ENCODE measurements at regions not wholly inside any gene's neighbourhood (a gene's known extent, or its start where the extent isn't known, plus 50 kb on each side); places are given as distances from the start of the nearest gene placed in this dataset.

DNA sequence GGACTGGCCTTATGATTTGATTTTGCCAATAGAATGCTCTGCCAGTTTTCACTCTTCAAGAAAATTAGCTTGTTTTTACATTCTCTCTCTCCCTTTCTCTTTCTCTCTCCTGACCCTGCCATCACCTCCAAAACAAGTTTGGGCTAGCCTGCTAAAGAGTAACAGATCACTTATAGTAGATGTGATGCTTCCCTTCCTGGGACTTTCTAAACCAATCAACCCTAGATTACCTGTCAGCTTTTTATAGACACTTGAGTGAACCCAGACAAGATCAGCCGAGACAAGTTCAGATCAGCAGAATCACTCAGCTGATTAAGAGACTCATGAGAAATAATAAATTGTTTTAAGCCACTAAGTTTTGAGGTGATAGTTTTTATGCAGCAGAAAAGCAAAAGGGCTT lies 521.2 kb downstream of the ANKRD50 start:
- H3K27ac ChIP-seq (ENCODE audit: low read depth, low read length), result no peak overlapping the region
- no peak overlapping the region for H3K4me3 ChIP-seq (ENCODE audit: low read length in 3 of 3)
- H3K36me3 ChIP-seq (ENCODE audit: control insufficient read depth in 3 of 3, insufficient read depth in 3 of 3, low read length in 3 of 3), result no peaks in the 10 kb centered on the region
- H3K4me1 ChIP-seq (ENCODE audit: control insufficient read depth in 3 of 3, insufficient read depth in 3 of 3, low read length in 3 of 3), result no peaks in the 10 kb centered on the region
- H3K9me3 ChIP-seq (ENCODE audit: control insufficient read depth in 3 of 3, low read length in 3 of 3), result no peaks in the 10 kb centered on the region
- no peak overlapping the region for H3K9ac ChIP-seq (ENCODE audit: low read depth in 1 of 3, low read length in 3 of 3)
- no peaks in the 10 kb centered on the region for H3K27me3 ChIP-seq (ENCODE audit: control insufficient read depth in 3 of 3, insufficient read depth in 3 of 3, low read length in 3 of 3)

DNA sequence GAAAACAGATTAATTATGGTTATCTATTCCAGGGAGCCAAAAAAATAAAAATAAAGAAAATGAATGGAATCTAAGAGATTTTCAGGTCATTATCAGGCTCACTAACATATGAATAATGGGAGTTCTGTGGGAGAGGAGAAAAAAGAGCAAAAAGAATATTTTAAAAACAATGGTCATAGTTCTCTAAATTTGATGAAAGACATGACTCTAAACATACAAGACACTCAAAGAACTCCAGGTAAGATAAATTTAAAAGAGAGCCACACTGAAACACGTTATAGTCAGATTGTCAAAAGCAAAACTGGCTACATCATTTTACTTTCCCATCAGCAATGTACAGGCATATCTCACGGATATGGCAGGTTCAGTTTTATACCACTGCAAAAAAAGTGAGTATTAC lies 520.0 kb downstream of the ANKRD50 start:
- H3K9me3 ChIP-seq (ENCODE audit: control insufficient read depth in 3 of 3, low read length in 3 of 3), result no peaks in the 10 kb centered on the region

DNA sequence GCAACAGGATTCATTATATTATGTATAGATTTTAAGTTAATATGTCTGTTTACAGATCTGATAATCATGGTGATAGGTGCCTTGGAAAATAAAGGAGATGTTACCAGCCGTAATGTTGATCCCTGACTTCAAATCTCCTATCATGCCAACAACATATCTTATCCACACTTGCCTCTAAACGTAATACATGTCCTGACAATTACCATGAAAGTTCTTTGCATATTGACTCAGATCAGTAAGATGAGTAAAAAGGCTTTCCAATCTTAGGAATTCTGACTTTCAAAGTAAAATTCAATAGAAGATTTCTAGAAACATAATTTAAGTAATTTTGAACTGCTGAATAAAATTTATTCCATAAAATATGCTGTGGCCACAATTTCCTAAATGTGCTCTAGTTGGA lies 513.3 kb downstream of the ANKRD50 start:
- H3K27ac ChIP-seq (ENCODE audit: low read depth, low read length), result no peak overlapping the region
- H3K4me1 ChIP-seq (ENCODE audit: control insufficient read depth in 3 of 3, insufficient read depth in 3 of 3, low read length in 3 of 3), result no peaks in the 10 kb centered on the region
- H3K4me3 ChIP-seq (ENCODE audit: low read length in 3 of 3), result no peak overlapping the region
- H3K36me3 ChIP-seq (ENCODE audit: control insufficient read depth in 3 of 3, insufficient read depth in 3 of 3, low read length in 3 of 3), result no peaks in the 10 kb centered on the region
- no peaks in the 10 kb centered on the region for H3K27me3 ChIP-seq (ENCODE audit: control insufficient read depth in 3 of 3, insufficient read depth in 3 of 3, low read length in 3 of 3)
- H3K9me3 ChIP-seq (ENCODE audit: control insufficient read depth in 3 of 3, low read length in 3 of 3), result no peaks in the 10 kb centered on the region
- no peak overlapping the region for H3K9ac ChIP-seq (ENCODE audit: low read depth in 1 of 3, low read length in 3 of 3)

More for the DNA sequence above, 520.0 kb downstream of the ANKRD50 start:
- no peak overlapping the region for H3K9ac ChIP-seq (ENCODE audit: low read depth in 1 of 3, low read length in 3 of 3)
- H3K27ac ChIP-seq (ENCODE audit: low read depth, low read length), result no peak overlapping the region
- no peak overlapping the region for H3K4me3 ChIP-seq (ENCODE audit: low read length in 3 of 3)
- H3K36me3 ChIP-seq (ENCODE audit: control insufficient read depth in 3 of 3, insufficient read depth in 3 of 3, low read length in 3 of 3), result no peaks in the 10 kb centered on the region
- no peaks in the 10 kb centered on the region for H3K4me1 ChIP-seq (ENCODE audit: control insufficient read depth in 3 of 3, insufficient read depth in 3 of 3, low read length in 3 of 3)
- no peaks in the 10 kb centered on the region for H3K27me3 ChIP-seq (ENCODE audit: control insufficient read depth in 3 of 3, insufficient read depth in 3 of 3, low read length in 3 of 3)

DNA sequence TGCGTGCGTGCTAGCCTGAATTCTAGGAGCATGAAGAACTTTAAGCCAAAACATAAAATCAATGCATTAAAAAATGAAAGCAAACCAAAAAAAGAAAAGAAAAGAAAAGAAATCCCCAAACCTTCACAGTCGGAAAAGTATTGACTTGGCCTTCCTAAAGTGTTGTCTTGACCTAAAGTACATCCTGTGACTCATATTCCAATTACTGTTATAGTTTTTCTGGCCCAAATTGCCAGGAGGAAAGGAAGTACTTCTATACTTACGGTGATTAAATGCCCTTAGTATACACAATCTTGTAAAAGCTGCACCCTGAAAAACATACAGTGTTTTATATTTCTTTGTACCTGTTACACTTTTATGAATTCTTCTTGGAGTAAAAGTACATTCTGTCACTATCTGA lies 512.8 kb downstream of the ANKRD50 start:
- no peak overlapping the region for H3K27ac ChIP-seq (ENCODE audit: low read depth, low read length)
- H3K36me3 ChIP-seq (ENCODE audit: control insufficient read depth in 3 of 3, insufficient read depth in 3 of 3, low read length in 3 of 3), result no peaks in the 10 kb centered on the region
- H3K27me3 ChIP-seq (ENCODE audit: control insufficient read depth in 3 of 3, insufficient read depth in 3 of 3, low read length in 3 of 3), result no peaks in the 10 kb centered on the region
- H3K9ac ChIP-seq (ENCODE audit: low read depth in 1 of 3, low read length in 3 of 3), result no peak overlapping the region
- H3K9me3 ChIP-seq (ENCODE audit: control insufficient read depth in 3 of 3, low read length in 3 of 3), result no peaks in the 10 kb centered on the region
- no peaks in the 10 kb centered on the region for H3K4me1 ChIP-seq (ENCODE audit: control insufficient read depth in 3 of 3, insufficient read depth in 3 of 3, low read length in 3 of 3)
- H3K4me3 ChIP-seq (ENCODE audit: low read length in 3 of 3), result no peak overlapping the region

DNA sequence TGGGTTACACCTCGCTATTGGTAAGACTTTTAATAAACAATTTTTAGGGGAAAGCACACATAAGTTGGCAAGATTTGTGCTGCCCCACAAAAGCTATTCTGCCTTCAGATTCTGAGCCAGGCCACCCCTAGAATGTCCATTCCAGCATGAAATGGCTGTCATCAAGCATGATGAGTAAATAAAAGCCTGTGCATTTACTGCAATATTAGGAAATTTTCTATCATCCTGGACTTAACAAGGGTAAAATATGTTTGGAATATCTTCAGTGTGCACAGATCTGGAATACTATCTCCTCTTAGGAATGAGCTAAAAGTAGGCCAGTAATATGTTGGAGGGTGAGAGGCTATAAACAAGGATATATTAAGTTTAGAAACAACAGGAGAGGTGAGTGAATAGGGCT lies 510.9 kb downstream of the ANKRD50 start:
- H3K27ac ChIP-seq (ENCODE audit: low read depth, low read length), result no peak overlapping the region
- no peak overlapping the region for H3K9ac ChIP-seq (ENCODE audit: low read depth in 1 of 3, low read length in 3 of 3)
- no peaks in the 10 kb centered on the region for H3K9me3 ChIP-seq (ENCODE audit: control insufficient read depth in 3 of 3, low read length in 3 of 3)
- no peaks in the 10 kb centered on the region for H3K27me3 ChIP-seq (ENCODE audit: control insufficient read depth in 3 of 3, insufficient read depth in 3 of 3, low read length in 3 of 3)
- no peak overlapping the region for H3K4me3 ChIP-seq (ENCODE audit: low read length in 3 of 3)
- H3K36me3 ChIP-seq (ENCODE audit: control insufficient read depth in 3 of 3, insufficient read depth in 3 of 3, low read length in 3 of 3), result no peaks in the 10 kb centered on the region
- no peaks in the 10 kb centered on the region for H3K4me1 ChIP-seq (ENCODE audit: control insufficient read depth in 3 of 3, insufficient read depth in 3 of 3, low read length in 3 of 3)

DNA sequence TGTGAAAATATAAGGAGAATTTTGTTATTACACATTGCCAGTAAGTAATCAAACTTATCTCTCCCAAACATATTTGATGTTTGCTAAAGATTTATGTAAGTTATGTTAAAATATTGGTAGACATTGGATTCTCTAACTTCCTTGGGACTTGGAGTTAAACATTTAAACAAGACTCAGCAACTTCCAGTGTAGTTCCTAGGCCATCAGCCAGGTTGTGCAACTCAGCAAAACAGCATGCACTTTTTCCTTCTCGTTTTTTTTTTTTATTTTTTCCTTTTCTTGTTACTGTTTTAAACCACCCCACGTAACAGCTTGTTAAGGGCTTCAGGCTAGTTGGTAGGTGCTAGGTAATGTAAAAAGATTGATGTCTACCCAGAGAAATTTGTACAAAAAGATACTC lies 510.4 kb downstream of the ANKRD50 start:
- no peak overlapping the region for H3K4me3 ChIP-seq (ENCODE audit: low read length in 3 of 3)
- H3K4me1 ChIP-seq (ENCODE audit: control insufficient read depth in 3 of 3, insufficient read depth in 3 of 3, low read length in 3 of 3), result no peaks in the 10 kb centered on the region
- H3K27ac ChIP-seq (ENCODE audit: low read depth, low read length), result no peak overlapping the region
- no peaks in the 10 kb centered on the region for H3K27me3 ChIP-seq (ENCODE audit: control insufficient read depth in 3 of 3, insufficient read depth in 3 of 3, low read length in 3 of 3)
- no peak overlapping the region for H3K9ac ChIP-seq (ENCODE audit: low read depth in 1 of 3, low read length in 3 of 3)
- H3K9me3 ChIP-seq (ENCODE audit: control insufficient read depth in 3 of 3, low read length in 3 of 3), result no peaks in the 10 kb centered on the region
- no peaks in the 10 kb centered on the region for H3K36me3 ChIP-seq (ENCODE audit: control insufficient read depth in 3 of 3, insufficient read depth in 3 of 3, low read length in 3 of 3)

DNA sequence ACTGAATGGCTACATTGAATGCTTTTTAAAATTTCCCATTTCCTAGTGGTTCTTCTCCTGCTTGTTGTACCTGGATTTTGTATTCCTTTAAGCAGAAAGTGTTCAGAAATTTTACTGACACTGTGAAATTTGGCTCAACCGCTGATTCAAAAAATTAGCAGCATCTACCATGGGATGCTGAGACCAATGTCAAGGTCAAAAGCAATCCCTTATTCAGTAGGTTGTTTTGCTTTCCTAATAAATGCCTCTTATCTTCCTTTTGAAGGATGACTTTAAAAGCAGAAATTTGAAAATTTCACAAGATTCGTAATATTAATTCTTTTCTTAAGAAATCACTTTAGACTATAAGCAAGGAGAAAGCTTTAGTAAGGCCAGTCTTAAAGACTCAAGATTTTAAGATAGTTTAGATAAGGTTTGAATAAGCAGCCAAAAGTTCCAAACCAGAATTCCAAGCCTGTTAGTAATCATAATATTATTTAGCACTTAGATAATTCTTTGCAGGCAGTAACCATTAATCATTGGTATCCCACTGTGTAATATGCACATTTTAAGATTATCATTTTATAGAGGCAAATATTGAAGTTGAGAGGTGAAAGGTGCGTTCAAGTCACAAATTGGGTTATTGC lies 508.8 kb downstream of the ANKRD50 start:
- H3K4me3 ChIP-seq (ENCODE audit: low read length in 3 of 3), result no peak overlapping the region
- H3K27me3 ChIP-seq (ENCODE audit: control insufficient read depth in 3 of 3, insufficient read depth in 3 of 3, low read length in 3 of 3), result no peaks in the 10 kb centered on the region
- H3K4me1 ChIP-seq (ENCODE audit: control insufficient read depth in 3 of 3, insufficient read depth in 3 of 3, low read length in 3 of 3), result no peaks in the 10 kb centered on the region
- no peak overlapping the region for H3K9ac ChIP-seq (ENCODE audit: low read depth in 1 of 3, low read length in 3 of 3)
- H3K9me3 ChIP-seq (ENCODE audit: control insufficient read depth in 3 of 3, low read length in 3 of 3), result no peaks in the 10 kb centered on the region
- H3K27ac ChIP-seq (ENCODE audit: low read depth, low read length), result no peak overlapping the region
- no peaks in the 10 kb centered on the region for H3K36me3 ChIP-seq (ENCODE audit: control insufficient read depth in 3 of 3, insufficient read depth in 3 of 3, low read length in 3 of 3)

DNA sequence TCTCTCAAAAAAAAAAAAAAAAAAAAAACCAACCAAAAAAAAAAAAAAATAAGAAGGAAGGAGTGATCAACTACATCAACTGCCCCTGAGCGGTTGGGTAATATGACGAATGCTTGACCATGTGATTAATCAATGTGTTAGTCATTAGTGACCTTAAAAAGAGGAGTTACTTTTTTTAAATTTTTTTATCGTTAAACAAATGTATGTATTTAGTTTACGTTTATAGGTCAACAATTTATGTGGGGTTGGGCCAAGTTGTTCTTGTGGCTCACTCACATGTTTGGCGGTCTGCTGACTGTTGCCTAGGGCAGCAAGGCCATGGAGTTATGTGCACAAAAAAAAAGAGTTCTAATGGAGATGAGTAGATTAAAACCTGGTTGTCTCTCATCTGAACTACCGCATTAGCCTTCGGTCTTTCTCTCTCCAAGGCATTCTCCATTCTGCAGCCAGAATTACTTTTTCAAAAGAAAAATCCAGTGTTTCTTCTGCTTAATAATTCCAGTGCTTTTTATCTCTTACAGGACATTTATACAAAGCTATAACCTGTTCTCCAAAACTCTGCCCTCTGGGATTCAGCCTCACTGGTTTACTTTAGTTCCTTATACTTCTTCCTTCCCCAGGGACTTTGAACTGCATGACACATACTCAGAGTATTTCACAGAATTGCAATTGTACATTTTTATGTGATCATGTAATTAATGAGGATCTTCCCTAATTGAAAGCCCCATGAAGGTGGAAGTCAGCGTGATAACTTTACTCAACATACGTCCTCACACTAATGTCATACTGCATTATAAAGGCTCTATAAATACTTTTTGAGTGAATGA lies 505.5 kb downstream of the ANKRD50 start:
- Histone ChIP-seq H3K36me3 (ENCODE audit: control insufficient read depth in 3 of 3, insufficient read depth in 3 of 3, low read length in 3 of 3) (no peaks in the 10 kb centered on the region), H3K9ac (ENCODE audit: low read depth in 1 of 3, low read length in 3 of 3) (no peak overlapping the region), H3K4me3 (ENCODE audit: low read length in 3 of 3) (no peak overlapping the region), H3K27ac (ENCODE audit: low read depth, low read length) (no peak overlapping the region), H3K4me1 (ENCODE audit: control insufficient read depth in 3 of 3, insufficient read depth in 3 of 3, low read length in 3 of 3) (no peaks in the 10 kb centered on the region), H3K27me3 (ENCODE audit: control insufficient read depth in 3 of 3, insufficient read depth in 3 of 3, low read length in 3 of 3) (no peaks in the 10 kb centered on the region), H3K9me3 (ENCODE audit: control insufficient read depth in 3 of 3, low read length in 3 of 3) (no peaks in the 10 kb centered on the region)

DNA sequence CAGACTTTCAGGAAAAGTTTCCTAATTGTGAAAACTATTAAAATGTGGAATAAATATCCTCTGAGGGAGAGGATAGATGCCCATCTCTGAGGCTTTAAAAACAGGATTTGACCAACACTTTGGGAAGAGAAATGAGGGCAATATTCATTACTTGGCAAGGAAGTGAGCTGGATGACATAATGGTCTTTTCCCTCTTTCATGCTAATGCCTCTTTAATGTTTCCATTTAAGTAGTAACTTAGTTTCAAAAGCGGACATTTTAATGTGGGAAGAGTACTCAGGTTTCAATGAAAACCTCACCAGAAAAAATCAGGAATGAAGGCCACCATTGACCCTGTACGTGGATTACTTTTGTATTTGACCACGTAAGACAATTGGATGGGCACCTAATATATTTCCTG lies 503.3 kb downstream of the ANKRD50 start:
- H3K27ac ChIP-seq (ENCODE audit: low read depth, low read length), result no peak overlapping the region
- H3K36me3 ChIP-seq (ENCODE audit: control insufficient read depth in 3 of 3, insufficient read depth in 3 of 3, low read length in 3 of 3), result no peaks in the 10 kb centered on the region
- no peak overlapping the region for H3K4me3 ChIP-seq (ENCODE audit: low read length in 3 of 3)
- H3K9ac ChIP-seq (ENCODE audit: low read depth in 1 of 3, low read length in 3 of 3), result no peak overlapping the region
- H3K4me1 ChIP-seq (ENCODE audit: control insufficient read depth in 3 of 3, insufficient read depth in 3 of 3, low read length in 3 of 3), result peaks cover 0 to 6% (median 2%) of the 10 kb centered on the region in 3 donors
- H3K27me3 ChIP-seq (ENCODE audit: control insufficient read depth in 3 of 3, insufficient read depth in 3 of 3, low read length in 3 of 3), result no peaks in the 10 kb centered on the region
- no peaks in the 10 kb centered on the region for H3K9me3 ChIP-seq (ENCODE audit: control insufficient read depth in 3 of 3, low read length in 3 of 3)

DNA sequence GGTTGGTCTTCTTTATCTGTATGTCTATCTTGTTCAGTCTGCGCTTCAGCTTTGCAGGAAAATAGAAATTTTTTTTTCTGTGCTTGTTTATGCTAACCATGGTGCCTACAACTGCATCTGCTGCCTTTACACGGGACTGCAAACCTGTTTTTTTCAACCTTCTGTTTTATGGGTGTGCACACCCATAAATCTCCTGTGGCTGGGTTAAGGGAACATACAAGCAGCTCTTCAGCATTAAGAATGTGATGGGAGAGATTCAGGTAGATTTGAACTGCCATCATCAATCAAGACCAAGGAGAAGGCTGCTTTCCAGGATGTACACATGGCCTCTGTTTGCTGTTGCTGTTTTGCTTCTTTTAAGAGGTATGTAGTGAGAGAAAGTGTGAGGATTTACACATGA lies 502.9 kb downstream of the ANKRD50 start:
- Histone ChIP-seq H3K27ac (ENCODE audit: low read depth, low read length) (no peak overlapping the region), H3K4me3 (ENCODE audit: low read length in 3 of 3) (no peak overlapping the region), H3K27me3 (ENCODE audit: control insufficient read depth in 3 of 3, insufficient read depth in 3 of 3, low read length in 3 of 3) (no peaks in the 10 kb centered on the region), H3K4me1 (ENCODE audit: control insufficient read depth in 3 of 3, insufficient read depth in 3 of 3, low read length in 3 of 3) (peaks cover 0 to 6% (median 2%) of the 10 kb centered on the region in 3 donors), H3K9ac (ENCODE audit: low read depth in 1 of 3, low read length in 3 of 3) (no peak overlapping the region), H3K36me3 (ENCODE audit: control insufficient read depth in 3 of 3, insufficient read depth in 3 of 3, low read length in 3 of 3) (no peaks in the 10 kb centered on the region), H3K9me3 (ENCODE audit: control insufficient read depth in 3 of 3, low read length in 3 of 3) (no peaks in the 10 kb centered on the region)

All from skeletal muscle tissue (tissue), 3 donors.